Panc1 (cell line): ENCODE measurements at regions not wholly inside any gene's neighbourhood (a gene's known extent, or its start where the extent isn't known, plus 50 kb on each side); places are given as distances from the start of the nearest gene placed in this dataset.

ENCODE experiments used
- TF ChIP-seq, protein P1 (sequence below): fragments of 450-650 bp; IDR thresholded peaks from 2 replicates; pipeline ENCODE4 v1.5.1; 2017; ENCODE audit warnings: mild to moderate bottlenecking
- TF ChIP-seq, protein P2 (sequence below), 2 experiments: IDR thresholded peaks; 2 replicates each; pipeline ENCODE4 v1.6.1; 2011 to 2012; ENCODE audit warnings: low read depth in 2 of 2, control low read depth in 1 of 2, low read length in 1 of 2, mild to moderate bottlenecking in 1 of 2, moderate library complexity in 1 of 2; ENCODE audit not compliant: insufficient read depth in 1 of 2

DNA sequence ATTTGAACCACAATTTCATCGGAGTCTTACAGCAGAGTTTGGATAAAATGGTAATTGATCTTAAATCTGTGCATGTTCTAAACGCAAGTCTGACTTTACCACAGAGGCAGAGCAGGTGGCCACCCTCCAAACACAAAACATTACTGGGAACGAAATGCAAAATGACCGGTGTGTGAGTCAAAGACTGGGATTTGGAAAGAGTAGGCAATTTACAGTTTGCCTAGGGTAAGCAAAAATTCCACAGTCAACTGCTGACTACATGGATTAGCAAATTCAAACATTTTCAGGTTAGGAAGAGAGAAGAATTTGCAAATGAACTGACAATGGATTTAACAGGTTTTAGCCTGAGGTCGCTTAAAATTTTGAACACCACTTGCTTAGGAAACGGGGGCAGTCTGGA, 444.4 kb downstream of the HDGFL1 start:
- TF ChIP-seq, protein P1, sequence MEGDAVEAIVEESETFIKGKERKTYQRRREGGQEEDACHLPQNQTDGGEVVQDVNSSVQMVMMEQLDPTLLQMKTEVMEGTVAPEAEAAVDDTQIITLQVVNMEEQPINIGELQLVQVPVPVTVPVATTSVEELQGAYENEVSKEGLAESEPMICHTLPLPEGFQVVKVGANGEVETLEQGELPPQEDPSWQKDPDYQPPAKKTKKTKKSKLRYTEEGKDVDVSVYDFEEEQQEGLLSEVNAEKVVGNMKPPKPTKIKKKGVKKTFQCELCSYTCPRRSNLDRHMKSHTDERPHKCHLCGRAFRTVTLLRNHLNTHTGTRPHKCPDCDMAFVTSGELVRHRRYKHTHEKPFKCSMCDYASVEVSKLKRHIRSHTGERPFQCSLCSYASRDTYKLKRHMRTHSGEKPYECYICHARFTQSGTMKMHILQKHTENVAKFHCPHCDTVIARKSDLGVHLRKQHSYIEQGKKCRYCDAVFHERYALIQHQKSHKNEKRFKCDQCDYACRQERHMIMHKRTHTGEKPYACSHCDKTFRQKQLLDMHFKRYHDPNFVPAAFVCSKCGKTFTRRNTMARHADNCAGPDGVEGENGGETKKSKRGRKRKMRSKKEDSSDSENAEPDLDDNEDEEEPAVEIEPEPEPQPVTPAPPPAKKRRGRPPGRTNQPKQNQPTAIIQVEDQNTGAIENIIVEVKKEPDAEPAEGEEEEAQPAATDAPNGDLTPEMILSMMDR, result no peak
- TF ChIP-seq, protein P2, sequence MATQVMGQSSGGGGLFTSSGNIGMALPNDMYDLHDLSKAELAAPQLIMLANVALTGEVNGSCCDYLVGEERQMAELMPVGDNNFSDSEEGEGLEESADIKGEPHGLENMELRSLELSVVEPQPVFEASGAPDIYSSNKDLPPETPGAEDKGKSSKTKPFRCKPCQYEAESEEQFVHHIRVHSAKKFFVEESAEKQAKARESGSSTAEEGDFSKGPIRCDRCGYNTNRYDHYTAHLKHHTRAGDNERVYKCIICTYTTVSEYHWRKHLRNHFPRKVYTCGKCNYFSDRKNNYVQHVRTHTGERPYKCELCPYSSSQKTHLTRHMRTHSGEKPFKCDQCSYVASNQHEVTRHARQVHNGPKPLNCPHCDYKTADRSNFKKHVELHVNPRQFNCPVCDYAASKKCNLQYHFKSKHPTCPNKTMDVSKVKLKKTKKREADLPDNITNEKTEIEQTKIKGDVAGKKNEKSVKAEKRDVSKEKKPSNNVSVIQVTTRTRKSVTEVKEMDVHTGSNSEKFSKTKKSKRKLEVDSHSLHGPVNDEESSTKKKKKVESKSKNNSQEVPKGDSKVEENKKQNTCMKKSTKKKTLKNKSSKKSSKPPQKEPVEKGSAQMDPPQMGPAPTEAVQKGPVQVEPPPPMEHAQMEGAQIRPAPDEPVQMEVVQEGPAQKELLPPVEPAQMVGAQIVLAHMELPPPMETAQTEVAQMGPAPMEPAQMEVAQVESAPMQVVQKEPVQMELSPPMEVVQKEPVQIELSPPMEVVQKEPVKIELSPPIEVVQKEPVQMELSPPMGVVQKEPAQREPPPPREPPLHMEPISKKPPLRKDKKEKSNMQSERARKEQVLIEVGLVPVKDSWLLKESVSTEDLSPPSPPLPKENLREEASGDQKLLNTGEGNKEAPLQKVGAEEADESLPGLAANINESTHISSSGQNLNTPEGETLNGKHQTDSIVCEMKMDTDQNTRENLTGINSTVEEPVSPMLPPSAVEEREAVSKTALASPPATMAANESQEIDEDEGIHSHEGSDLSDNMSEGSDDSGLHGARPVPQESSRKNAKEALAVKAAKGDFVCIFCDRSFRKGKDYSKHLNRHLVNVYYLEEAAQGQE (IDR thresholded peaks at IDR 0.05; ENCODE audit: insufficient read depth in 1 of 2, low read depth in 2 of 2, low read length in 1 of 2), result no peak
